GM23338 (cell line): ENCODE measurements at regions not wholly inside any gene's neighbourhood (a gene's known extent, or its start where the extent isn't known, plus 50 kb on each side); places are given as distances from the start of the nearest gene placed in this dataset.

ENCODE experiments used
- ATAC-seq: fragments of 200-7000 bp; cut with Tn5 transposase; 3 replicates; pipeline ENCODE4 v1.9.1; 2020
- DNase-seq: peaks from one replicate; pipeline ENCODE4 v3.0.0-alpha.2; 2015; ENCODE audit warnings: low spot score
- H2AFZ ChIP-seq: fragments of 200-600 bp; sonication (generic); 2 replicates; pipeline ENCODE4 v1.8.0; 2016; ENCODE audit warnings: antibody characterized with exemption, mild to moderate bottlenecking, moderate library complexity
- H3F3A ChIP-seq: fragments of 200-600 bp; sonication (generic); replicated peaks from 2 replicates; pipeline ENCODE4 v1.8.0; 2017; ENCODE audit warnings: antibody characterized with exemption, mixed run types, low read depth
- H3K27ac ChIP-seq: fragments of 200-600 bp; sonication (generic); 2 replicates; pipeline ENCODE4 v1.6.1; 2016; ENCODE audit warnings: low read depth
- H3K27me3 ChIP-seq: fragments of 200-600 bp; sonication (generic); 2 replicates; pipeline ENCODE4 v1.8.0; 2016; ENCODE audit warnings: mild to moderate bottlenecking, mixed run types, moderate library complexity; ENCODE audit not compliant: insufficient read depth
- H3K36me3 ChIP-seq: fragments of 200-600 bp; sonication (generic); 2 replicates; pipeline ENCODE4 v1.8.0; 2016; ENCODE audit warnings: mild to moderate bottlenecking; ENCODE audit not compliant: insufficient read depth
- H3K4me1 ChIP-seq: fragments of 200-600 bp; sonication (generic); 2 replicates; pipeline ENCODE4 v1.8.0; 2016; ENCODE audit warnings: mild to moderate bottlenecking, moderate library complexity; ENCODE audit not compliant: insufficient read depth
- H3K4me2 ChIP-seq: fragments of 200-600 bp; sonication (generic); 2 replicates; pipeline ENCODE4 v1.7.1; 2017; ENCODE audit warnings: mixed run types
- H3K4me3 ChIP-seq: fragments of 200-600 bp; sonication (generic); 2 replicates; pipeline ENCODE4 v1.6.1; 2016; ENCODE audit warnings: mixed run types
- H3K79me2 ChIP-seq: fragments of 200-600 bp; sonication (generic); replicated peaks from 2 replicates; pipeline ENCODE4 v1.8.0; 2017; ENCODE audit warnings: mild to moderate bottlenecking; ENCODE audit not compliant: insufficient read depth
- H3K9me2 ChIP-seq: fragments of 200-600 bp; sonication (generic); 2 replicates; pipeline ENCODE4 v1.8.0; 2017; ENCODE audit not compliant: insufficient read depth
- H4K20me1 ChIP-seq: fragments of 200-600 bp; sonication (generic); replicated peaks from 2 replicates; pipeline ENCODE4 v1.8.0; 2017; ENCODE audit warnings: mild to moderate bottlenecking; ENCODE audit not compliant: insufficient read depth
- H3K27ac Mint-ChIP-seq: 2 replicates; pipeline ENCODE4 v1.8.0; 2020; ENCODE audit warnings: inconsistent platforms, mild to moderate bottlenecking, moderate library complexity, mixed read lengths
- H3K27me3 Mint-ChIP-seq: 3 replicates; pipeline ENCODE4 v1.8.0; 2022; ENCODE audit warnings: low read depth, mild to moderate bottlenecking, moderate library complexity, mixed read lengths, inconsistent platforms; ENCODE audit not compliant: insufficient read depth, poor library complexity
- H3K36me3 Mint-ChIP-seq: 3 replicates; pipeline ENCODE4 v1.8.0; 2021; ENCODE audit warnings: low read depth, mild to moderate bottlenecking, inconsistent platforms, moderate library complexity, mixed read lengths
- H3K4me1 Mint-ChIP-seq: 3 replicates; pipeline ENCODE4 v1.8.0; 2020; ENCODE audit warnings: mild to moderate bottlenecking, inconsistent platforms, mixed read lengths
- H3K4me3 Mint-ChIP-seq: 3 replicates; pipeline ENCODE4 v1.8.0; 2021; ENCODE audit warnings: moderate library complexity, mild to moderate bottlenecking, inconsistent platforms, mixed read lengths
- H3K9me3 Mint-ChIP-seq: 3 replicates; pipeline ENCODE4 v1.8.0; 2020; ENCODE audit warnings: moderate library complexity, mild to moderate bottlenecking, inconsistent platforms, mixed read lengths
- CREB1 ChIP-seq: fragments of 250-450 bp; sonication (Bioruptor Pico); IDR thresholded peaks from 2 replicates; pipeline ENCODE4 v1.5.0; 2020; ENCODE audit warnings: low read depth, mild to moderate bottlenecking, moderate library complexity
- ETS1 ChIP-seq: IDR thresholded peaks from 2 replicates; pipeline ENCODE4 v1.6.1; 2016; ENCODE audit warnings: antibody characterized with exemption
- JUNB ChIP-seq: IDR thresholded peaks from one replicate; pipeline ENCODE4 v1.6.1; 2016; ENCODE audit warnings: antibody characterized with exemption; ENCODE audit not compliant: unreplicated experiment
- NANOG ChIP-seq: IDR thresholded peaks from 2 replicates; pipeline ENCODE4 v1.6.1; 2016; ENCODE audit warnings: antibody characterized with exemption, borderline replicate concordance
- POLR2AphosphoS5 ChIP-seq: IDR thresholded peaks from 2 replicates; pipeline ENCODE4 v1.6.1; 2016; ENCODE audit warnings: antibody characterized with exemption, low read depth
- STAT1 ChIP-seq: IDR thresholded peaks from one replicate; pipeline ENCODE4 v1.6.1; 2016; ENCODE audit warnings: antibody characterized with exemption; ENCODE audit not compliant: unreplicated experiment
- ZNF114 ChIP-seq: fragments of 250-450 bp; sonication (Bioruptor Pico); IDR thresholded peaks from 2 replicates; pipeline ENCODE4 v1.5.0; 2020; ENCODE audit warnings: mild to moderate bottlenecking, moderate library complexity
- ZNF331 ChIP-seq: fragments of 250-450 bp; sonication (Bioruptor Pico); IDR thresholded peaks from 2 replicates; pipeline ENCODE4 v1.5.0; 2020; ENCODE audit warnings: low read depth, mild to moderate bottlenecking, moderate library complexity
- ZNF462 ChIP-seq: fragments of 250-450 bp; sonication (Bioruptor Pico); IDR thresholded peaks from 2 replicates; pipeline ENCODE4 v1.5.0; 2020; ENCODE audit warnings: mild to moderate bottlenecking, moderate library complexity

- no peak for TF ChIP-seq ZNF462 (CRISPR knock-in tag)
- TF ChIP-seq STAT1, result no peak
- TF ChIP-seq JUNB, result no peak
- TF ChIP-seq ZNF114, result no peak
Measured at GRCh38 chr1:168892931-168893330, 163.9 kb upstream of the DPT start (continued).

GRCh38 chr1:168893359-168893801, 164.4 kb upstream of the DPT start:
- no peak overlapping the region for H3K4me3 Mint-ChIP-seq
- Histone ChIP-seq H3F3A (no peaks in the 10 kb centered on the region), H3K79me2 (no peaks in the 10 kb centered on the region), H3K4me2 (no peak overlapping the region), H2AFZ (no peak overlapping the region), H3K36me3 (no peaks in the 10 kb centered on the region), H3K4me3 (no peak overlapping the region), H4K20me1 (no peaks in the 10 kb centered on the region), H3K9me2 (no peaks in the 10 kb centered on the region), H3K4me1 (no peaks in the 10 kb centered on the region), H3K27ac (no peak overlapping the region), H3K27me3 (no peaks in the 10 kb centered on the region)
- H3K27me3 Mint-ChIP-seq, result peaks cover 4% of the 10 kb centered on the region
- no peaks in the 10 kb centered on the region for H3K9me3 Mint-ChIP-seq
- H3K36me3 Mint-ChIP-seq, result no peaks in the 10 kb centered on the region
- H3K4me1 Mint-ChIP-seq, result no peaks in the 10 kb centered on the region
- ATAC-seq (no peak), DNase-seq (no peak)
- H3K27ac Mint-ChIP-seq, result no peak overlapping the region
- no peak for TF ChIP-seq ZNF331 (CRISPR knock-in tag)
- TF ChIP-seq ZNF462 (CRISPR knock-in tag), result no peak
- TF ChIP-seq POLR2AphosphoS5, result no peak
- TF ChIP-seq CREB1, result no peak
- no peak for TF ChIP-seq NANOG
- TF ChIP-seq ZNF114, result no peak
- no peak for TF ChIP-seq JUNB
- no peak for TF ChIP-seq ETS1
